Panc1 (cell line): ENCODE measurements at regions not wholly inside any gene's neighbourhood (a gene's known extent, or its start where the extent isn't known, plus 50 kb on each side); places are given as distances from the start of the nearest gene placed in this dataset.

ENCODE experiments used
- ATAC-seq: fragments of 200-7000 bp; cut with Tn5 transposase; 2 replicates; pipeline ENCODE4 v1.9.1; 2020; ENCODE audit warnings: mild to moderate bottlenecking, moderate library complexity
- BruUV-seq: library from RNA; stranded (reverse); fragments of 400-500 nt; replicated peaks from 2 replicates; lab custom pipeline; 2021; lab: Mats Ljungman, UMichigan
- CTCF ChIA-PET: fragments of 300-600 bp; sonication (Branson Sonifier 250); formaldehyde crosslinking; loops from one replicate; lab custom pipeline; 2022; ENCODE audit warnings: antibody characterized with exemption; lab: Charles Lee
- POLR2A ChIA-PET: fragments of 300-600 bp; sonication (Branson Sonifier 250); formaldehyde crosslinking; loops from one replicate; lab custom pipeline; 2022; ENCODE audit warnings: antibody characterized with exemption; lab: Charles Lee
- DNase-seq: peaks from one replicate; pipeline ENCODE4 v3.0.0-alpha.2; 2010; ENCODE audit warnings: low read depth, low spot score
- H3K27ac ChIP-seq: 2 replicates; pipeline ENCODE4 v1.5.1; 2011; ENCODE audit warnings: mild to moderate bottlenecking, low read length, inconsistent platforms
- H3K27me3 ChIP-seq: fragments of 200-500 bp; sonication (Bioruptor generic); 2 replicates; pipeline ENCODE4 v1.6.0; 2014; ENCODE audit warnings: low read length, inconsistent platforms; ENCODE audit not compliant: control insufficient read depth, insufficient read depth
- H3K36me3 ChIP-seq: fragments of 200-500 bp; sonication (Bioruptor generic); 2 replicates; pipeline ENCODE4 v1.5.1; 2014; ENCODE audit warnings: inconsistent platforms, mild to moderate bottlenecking, low read length, moderate library complexity; ENCODE audit not compliant: control insufficient read depth, insufficient read depth
- H3K4me1 ChIP-seq: 2 replicates; pipeline ENCODE4 v1.5.1; 2011; ENCODE audit warnings: inconsistent platforms, mild to moderate bottlenecking, low read length, moderate library complexity; ENCODE audit not compliant: control insufficient read depth, insufficient read depth
- H3K4me3 ChIP-seq, 2 experiments: 2 replicates each; pipeline ENCODE4 v1.5.1; 2011 to 2012; ENCODE audit warnings: low read depth in 2 of 2, low read length in 2 of 2, mild to moderate bottlenecking in 2 of 2, inconsistent platforms in 1 of 2, moderate library complexity in 1 of 2
- H3K9me3 ChIP-seq: fragments of 200-500 bp; sonication (Bioruptor generic); 2 replicates; pipeline ENCODE4 v1.5.1; 2014; ENCODE audit warnings: low read depth, mild to moderate bottlenecking, inconsistent platforms, low read length, moderate library complexity; ENCODE audit not compliant: control insufficient read depth, insufficient read depth
- POLR2AphosphoS5 ChIP-seq: IDR thresholded peaks from 2 replicates; pipeline ENCODE4 v1.6.1; 2012; ENCODE audit warnings: mild to moderate bottlenecking, low read depth, low read length, moderate library complexity
- SIN3A ChIP-seq: IDR thresholded peaks from 2 replicates; pipeline ENCODE4 v1.6.1; 2012; ENCODE audit warnings: low read depth, mild to moderate bottlenecking, low read length, moderate library complexity, borderline replicate concordance; ENCODE audit not compliant: insufficient read depth
- TCF7L2 ChIP-seq: IDR thresholded peaks from 2 replicates; pipeline ENCODE4 v1.6.1; 2011; ENCODE audit warnings: mild to moderate bottlenecking, low read depth, low read length, inconsistent platforms
- in situ Hi-C: cut with HindIII; loops from 2 replicates; pipeline ENCODE4 v1.10.0; 2016; ENCODE audit warnings: low sequenced_read_pairs, low pct_unique_long_range_greater_than_20kb
- intact Hi-C: fragments of 100-400 bp; cut with micrococcal nuclease; formaldehyde crosslinking; loops from one replicate; pipeline ENCODE4 v1.10.0; 2022; ENCODE audit not compliant: unreplicated experiment
- TF ChIP-seq, protein P1 (sequence below), 2 experiments: IDR thresholded peaks; 2 replicates each; pipeline ENCODE4 v1.6.1; 2011 to 2012; ENCODE audit warnings: low read depth in 2 of 2, control low read depth in 1 of 2, low read length in 1 of 2, mild to moderate bottlenecking in 1 of 2, moderate library complexity in 1 of 2; ENCODE audit not compliant: insufficient read depth in 1 of 2
- TF ChIP-seq, protein P2 (sequence below): fragments of 450-650 bp; IDR thresholded peaks from 2 replicates; pipeline ENCODE4 v1.5.1; 2017; ENCODE audit warnings: mild to moderate bottlenecking

DNA sequence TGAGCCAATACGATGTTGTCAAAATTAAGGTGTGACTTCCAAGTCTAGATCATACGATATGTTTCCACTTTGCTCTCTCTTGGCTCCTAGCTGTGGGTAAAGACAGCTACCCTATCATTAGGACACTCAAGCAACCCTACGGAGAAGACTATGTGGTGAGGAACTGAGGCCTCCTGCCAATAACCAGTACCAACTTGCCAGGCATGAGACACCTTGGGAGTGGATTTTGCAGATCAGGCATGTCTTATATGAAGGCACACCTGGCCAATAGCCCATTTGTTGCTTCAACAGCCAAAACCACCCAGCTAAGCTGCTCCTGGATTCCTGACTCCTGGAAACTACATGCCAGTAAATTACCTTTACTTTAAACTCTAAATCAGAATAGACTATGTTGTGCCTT, 863.4 kb downstream of the DHX35 start:
- H3K4me1 ChIP-seq, result no peaks in the 10 kb centered on the region
- BruUV-seq, result no TSS peak
- DNase-seq (no peak), ATAC-seq (no peak)
- H3K36me3 ChIP-seq, result no peaks in the 10 kb centered on the region
- ChIA-PET CTCF (interaction anchor here (0.6 kb wide), 1 partner anchor 668 kb away, joined by 8 read pairs; no protein-coding TSS in a partner anchor), POLR2A (no interaction called here)
- TF ChIP-seq TCF7L2, result no peak
- TF ChIP-seq, protein P1, sequence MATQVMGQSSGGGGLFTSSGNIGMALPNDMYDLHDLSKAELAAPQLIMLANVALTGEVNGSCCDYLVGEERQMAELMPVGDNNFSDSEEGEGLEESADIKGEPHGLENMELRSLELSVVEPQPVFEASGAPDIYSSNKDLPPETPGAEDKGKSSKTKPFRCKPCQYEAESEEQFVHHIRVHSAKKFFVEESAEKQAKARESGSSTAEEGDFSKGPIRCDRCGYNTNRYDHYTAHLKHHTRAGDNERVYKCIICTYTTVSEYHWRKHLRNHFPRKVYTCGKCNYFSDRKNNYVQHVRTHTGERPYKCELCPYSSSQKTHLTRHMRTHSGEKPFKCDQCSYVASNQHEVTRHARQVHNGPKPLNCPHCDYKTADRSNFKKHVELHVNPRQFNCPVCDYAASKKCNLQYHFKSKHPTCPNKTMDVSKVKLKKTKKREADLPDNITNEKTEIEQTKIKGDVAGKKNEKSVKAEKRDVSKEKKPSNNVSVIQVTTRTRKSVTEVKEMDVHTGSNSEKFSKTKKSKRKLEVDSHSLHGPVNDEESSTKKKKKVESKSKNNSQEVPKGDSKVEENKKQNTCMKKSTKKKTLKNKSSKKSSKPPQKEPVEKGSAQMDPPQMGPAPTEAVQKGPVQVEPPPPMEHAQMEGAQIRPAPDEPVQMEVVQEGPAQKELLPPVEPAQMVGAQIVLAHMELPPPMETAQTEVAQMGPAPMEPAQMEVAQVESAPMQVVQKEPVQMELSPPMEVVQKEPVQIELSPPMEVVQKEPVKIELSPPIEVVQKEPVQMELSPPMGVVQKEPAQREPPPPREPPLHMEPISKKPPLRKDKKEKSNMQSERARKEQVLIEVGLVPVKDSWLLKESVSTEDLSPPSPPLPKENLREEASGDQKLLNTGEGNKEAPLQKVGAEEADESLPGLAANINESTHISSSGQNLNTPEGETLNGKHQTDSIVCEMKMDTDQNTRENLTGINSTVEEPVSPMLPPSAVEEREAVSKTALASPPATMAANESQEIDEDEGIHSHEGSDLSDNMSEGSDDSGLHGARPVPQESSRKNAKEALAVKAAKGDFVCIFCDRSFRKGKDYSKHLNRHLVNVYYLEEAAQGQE (IDR thresholded peaks at IDR 0.05; ENCODE audit: insufficient read depth in 1 of 2, low read depth in 2 of 2, low read length in 1 of 2), result no peak
- TF ChIP-seq, protein P2, sequence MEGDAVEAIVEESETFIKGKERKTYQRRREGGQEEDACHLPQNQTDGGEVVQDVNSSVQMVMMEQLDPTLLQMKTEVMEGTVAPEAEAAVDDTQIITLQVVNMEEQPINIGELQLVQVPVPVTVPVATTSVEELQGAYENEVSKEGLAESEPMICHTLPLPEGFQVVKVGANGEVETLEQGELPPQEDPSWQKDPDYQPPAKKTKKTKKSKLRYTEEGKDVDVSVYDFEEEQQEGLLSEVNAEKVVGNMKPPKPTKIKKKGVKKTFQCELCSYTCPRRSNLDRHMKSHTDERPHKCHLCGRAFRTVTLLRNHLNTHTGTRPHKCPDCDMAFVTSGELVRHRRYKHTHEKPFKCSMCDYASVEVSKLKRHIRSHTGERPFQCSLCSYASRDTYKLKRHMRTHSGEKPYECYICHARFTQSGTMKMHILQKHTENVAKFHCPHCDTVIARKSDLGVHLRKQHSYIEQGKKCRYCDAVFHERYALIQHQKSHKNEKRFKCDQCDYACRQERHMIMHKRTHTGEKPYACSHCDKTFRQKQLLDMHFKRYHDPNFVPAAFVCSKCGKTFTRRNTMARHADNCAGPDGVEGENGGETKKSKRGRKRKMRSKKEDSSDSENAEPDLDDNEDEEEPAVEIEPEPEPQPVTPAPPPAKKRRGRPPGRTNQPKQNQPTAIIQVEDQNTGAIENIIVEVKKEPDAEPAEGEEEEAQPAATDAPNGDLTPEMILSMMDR, result no peak
- no peak for TF ChIP-seq SIN3A
- H3K4me3 ChIP-seq, result no peak overlapping the region
- intact Hi-C loops, result no loop called here
- H3K27me3 ChIP-seq, result no peaks in the 10 kb centered on the region
- in situ Hi-C loops, result no loop called here
- H3K27ac ChIP-seq, result no peak overlapping the region
- H3K9me3 ChIP-seq, result no peaks in the 10 kb centered on the region

DNA sequence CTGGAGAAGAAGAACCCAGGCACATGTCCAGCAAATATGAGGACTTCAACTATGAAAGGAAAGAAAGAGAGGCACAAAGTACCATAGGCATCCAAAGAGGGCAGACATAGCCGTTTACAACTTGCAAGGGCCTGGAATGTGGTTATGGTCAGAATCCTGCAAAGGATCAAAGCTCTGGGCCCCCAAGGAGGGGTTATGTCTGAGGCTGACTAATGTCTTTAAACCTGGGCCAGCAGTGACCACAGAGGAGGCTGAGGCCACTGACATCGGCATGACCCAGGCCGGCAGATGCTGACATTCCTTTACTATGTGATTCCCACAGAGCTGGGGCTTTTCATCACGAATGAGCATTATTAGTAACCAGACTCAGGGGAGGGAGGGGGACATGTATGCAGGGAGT, 861.1 kb downstream of the DHX35 start:
- intact Hi-C loops (no loop called here), in situ Hi-C loops (no loop called here)
- Histone ChIP-seq H3K27ac (no peak overlapping the region), H3K9me3 (no peaks in the 10 kb centered on the region), H3K36me3 (no peaks in the 10 kb centered on the region), H3K4me1 (no peaks in the 10 kb centered on the region), H3K4me3 (no peak overlapping the region), H3K27me3 (no peaks in the 10 kb centered on the region)
- ChIA-PET POLR2A (no interaction called here), CTCF (no interaction called here)
- DNase-seq, result no peak
- no TSS peak for BruUV-seq
- ATAC-seq, result no peak
- TF ChIP-seq, protein P2, result no peak
- TF ChIP-seq SIN3A (no peak), POLR2AphosphoS5 (no peak), TCF7L2 (no peak)
- TF ChIP-seq, protein P1 (IDR thresholded peaks at IDR 0.05; ENCODE audit: insufficient read depth in 1 of 2, low read depth in 2 of 2, low read length in 1 of 2), result no peak
